ENCODE measurements at regions not wholly inside any gene's neighbourhood (a gene's known extent, or its start where the extent isn't known, plus 50 kb on each side); places are given as distances from the start of the nearest gene placed in this dataset.
"Not testable (repeated sequence)": the region's sequence is repeated elsewhere in the genome, so short reads cannot be mapped to it uniquely, and the experiment has no call there.

DNA sequence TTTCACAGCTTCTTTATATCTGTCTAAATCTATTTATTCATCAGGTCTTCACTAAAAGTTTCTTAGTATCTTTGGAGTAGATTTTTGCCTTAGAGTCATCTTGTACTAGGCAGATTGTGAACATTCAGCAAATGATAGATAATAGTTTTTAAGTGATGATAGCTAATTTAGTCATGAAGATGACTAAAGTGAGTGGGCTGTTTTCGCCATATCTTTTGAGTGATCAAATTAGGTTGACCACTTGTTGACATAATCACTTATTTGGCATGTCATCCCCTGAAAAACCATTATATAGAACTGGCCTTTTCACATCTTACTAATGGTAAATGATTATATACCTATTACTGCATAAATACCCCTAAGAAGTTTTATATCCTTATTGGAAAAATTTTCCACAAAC is 999.2 kb downstream of the PCDH17 start:
- DNase-seq, result no peak

DNA sequence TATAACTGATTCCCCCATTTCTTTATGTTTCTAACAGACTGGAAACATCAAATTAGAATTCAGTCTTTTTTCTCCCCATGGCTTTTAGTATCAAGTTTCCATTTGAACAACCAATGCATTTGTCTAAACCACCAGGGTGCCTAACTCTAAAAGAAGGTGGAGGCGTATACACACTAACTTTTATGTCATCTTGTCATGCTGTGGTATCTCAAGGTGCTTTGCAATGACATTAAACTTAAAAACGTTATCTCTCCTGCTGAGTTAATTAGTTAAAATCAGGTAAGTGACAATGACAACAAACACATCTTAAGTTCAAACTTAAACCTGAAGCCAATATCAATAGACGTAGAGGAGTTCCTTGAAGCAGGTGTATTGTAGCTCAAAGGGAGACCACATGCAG is 1001.7 kb downstream of the PCDH17 start:
- DNase-seq, result no peak

DNA sequence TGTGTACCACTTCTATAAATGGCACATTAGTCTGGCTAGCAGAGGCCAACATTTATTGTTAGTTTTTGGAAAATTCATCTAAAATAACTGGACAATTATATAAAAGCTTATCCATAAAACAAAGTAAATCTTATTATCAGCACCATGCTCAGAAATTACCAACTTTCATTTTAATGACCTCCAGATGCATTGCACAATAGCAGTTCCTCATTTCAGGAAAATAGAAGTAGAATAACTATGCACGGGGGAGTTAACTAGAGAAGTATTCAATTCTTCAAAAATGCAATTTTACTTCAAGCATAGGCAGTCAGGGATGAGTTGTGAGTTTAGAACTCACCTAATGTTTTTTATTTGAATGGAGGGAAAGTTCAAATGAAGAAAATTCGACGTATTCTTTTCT is 1023.5 kb downstream of the PCDH17 start:
- DNase-seq, result peak; percentile 37

GRCh38 chr13:58660826-58661225 is 1029.3 kb downstream of the PCDH17 start:
- peak; percentile 21 for DNase-seq

DNA sequence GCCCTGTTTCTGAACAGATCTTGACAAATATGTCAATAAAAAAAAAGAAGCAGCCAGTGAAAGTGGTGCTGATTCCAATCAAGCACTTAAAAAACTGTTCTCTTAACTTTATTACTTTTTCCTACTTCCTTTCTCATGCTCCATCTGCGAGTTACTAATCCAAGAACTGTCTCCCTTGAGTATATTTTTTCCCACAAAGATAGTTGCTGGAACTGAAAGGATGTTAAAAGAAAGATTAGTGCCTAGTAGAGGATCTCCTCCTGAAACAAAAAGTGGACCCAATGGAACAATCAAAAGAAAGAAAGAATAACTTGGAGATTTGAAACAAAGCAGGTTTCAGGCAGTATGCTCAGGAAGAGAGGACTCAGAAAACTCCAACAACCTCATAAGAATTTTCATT is 1034.8 kb downstream of the PCDH17 start:
- DNase-seq, result peak; percentile 48

GRCh38 chr13:58667096-58667495 is 1035.6 kb downstream of the PCDH17 start:
- DNase-seq, result no peak

DNA sequence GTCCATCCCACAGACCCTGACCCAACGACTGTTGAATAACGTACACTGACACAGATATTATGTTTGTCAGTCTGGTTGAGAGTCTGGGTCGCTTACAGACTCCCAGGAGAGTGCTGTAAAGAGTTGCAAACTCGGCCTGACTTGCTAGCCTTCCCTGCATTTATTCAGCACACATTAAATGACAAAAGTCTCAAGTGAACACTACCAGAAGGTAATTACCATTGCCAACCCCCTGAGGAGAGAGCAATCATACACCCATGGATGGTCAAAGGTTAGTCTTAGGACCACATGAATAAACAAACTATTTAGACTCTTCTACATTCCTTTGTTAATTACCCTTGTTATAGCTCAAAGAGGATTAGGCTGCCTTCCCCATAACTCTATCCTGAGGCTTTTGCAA is 1048.6 kb downstream of the PCDH17 start:
- no peak for DNase-seq

DNA sequence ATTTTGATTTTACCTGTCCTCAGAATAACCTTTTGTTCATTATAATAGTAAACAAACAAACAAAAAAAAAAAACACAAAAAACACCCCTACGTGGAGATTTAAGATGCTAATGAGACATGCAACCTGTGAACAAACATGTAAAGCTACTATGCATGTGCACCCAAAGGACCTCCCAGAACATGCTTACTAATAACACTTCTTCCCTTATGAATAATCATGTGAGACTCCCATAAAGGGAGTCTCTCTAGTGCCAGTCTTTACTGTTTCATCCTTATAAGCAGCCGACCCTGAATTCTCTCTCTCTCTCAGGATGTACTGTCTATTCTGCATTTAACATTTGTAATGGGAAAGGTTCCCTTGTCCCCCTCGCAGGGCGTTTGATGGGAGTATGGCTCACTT is 1051.1 kb downstream of the PCDH17 start:
- no peak for DNase-seq

- no peak for DNase-seq
Measured at GRCh38 chr13:58687148-58687547, 1055.6 kb downstream of the PCDH17 start.

GRCh38 chr13:58698531-58698930 is 1067.0 kb downstream of the PCDH17 start:
- no peak for DNase-seq

DNA sequence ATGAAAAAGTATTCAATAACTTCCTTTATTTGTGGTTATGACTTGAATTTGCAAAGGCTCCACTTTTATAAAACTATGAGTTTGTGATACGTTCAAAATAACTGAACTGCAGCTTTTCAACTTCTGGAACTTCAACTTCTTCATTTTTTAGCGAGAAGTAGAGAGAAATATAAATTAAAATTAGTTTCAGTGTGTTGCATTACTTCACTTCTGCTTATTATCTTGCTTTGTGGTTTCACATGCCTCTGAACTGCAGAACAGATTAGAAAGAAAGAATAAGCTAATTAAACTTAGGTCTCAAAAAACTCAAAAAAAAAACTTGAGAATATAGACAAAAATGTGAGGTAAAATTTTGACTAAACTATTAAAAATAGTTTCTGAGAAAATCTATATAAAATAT is 1073.4 kb downstream of the PCDH17 start:
- no peak for DNase-seq

DNA sequence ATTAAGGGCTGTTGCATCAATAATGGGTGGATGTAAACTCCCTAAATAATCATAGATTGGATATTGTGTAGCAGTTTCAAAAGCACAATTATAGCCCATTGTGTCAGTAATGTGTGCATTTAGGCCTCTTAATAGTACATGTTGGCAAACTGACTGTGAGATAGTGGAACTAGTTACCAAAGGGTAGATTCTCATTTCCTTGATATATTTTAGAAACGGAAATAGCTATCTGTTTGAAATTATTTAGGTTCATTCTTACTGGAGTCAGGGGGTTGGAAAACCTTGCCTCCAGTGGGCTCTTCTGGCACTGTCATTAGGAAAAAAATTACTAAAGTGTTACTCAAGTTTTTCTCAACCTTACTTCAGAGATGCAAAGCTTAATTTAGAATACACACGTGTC is 1074.9 kb downstream of the PCDH17 start:
- no peak for DNase-seq

- DNase-seq, result no peak
Measured at GRCh38 chr13:58712191-58712590, 1080.6 kb downstream of the PCDH17 start.

GRCh38 chr13:58714016-58714415 is 1082.5 kb downstream of the PCDH17 start:
- DNase-seq, result not testable (repeated sequence)

- DNase-seq, result no peak
Measured at GRCh38 chr13:58721273-58721672, 1089.7 kb downstream of the PCDH17 start.

DNA sequence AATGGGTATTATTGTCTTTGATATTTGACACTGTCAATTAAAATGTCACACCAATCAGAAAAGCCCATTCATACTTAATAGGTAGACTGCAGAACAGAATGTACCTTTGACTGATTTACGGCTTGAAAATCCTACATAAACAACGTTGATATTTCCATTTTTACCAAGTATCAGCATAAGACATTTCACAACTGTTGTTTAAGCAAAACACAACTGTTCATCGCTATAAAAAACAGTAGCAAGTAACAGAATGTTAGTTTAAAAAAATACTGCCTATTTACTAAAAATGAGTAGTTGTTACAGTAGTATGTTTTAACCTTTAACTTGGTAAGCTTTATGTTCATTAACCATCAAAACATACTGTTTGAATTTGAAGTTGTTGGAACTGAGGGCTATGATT is 1096.6 kb downstream of the PCDH17 start:
- no peak for DNase-seq

- no peak for DNase-seq
Measured at GRCh38 chr13:58729361-58729760, 1097.8 kb downstream of the PCDH17 start.

- no peak for DNase-seq
Measured at GRCh38 chr13:58744686-58745085, 1113.1 kb downstream of the PCDH17 start.

GRCh38 chr13:58767566-58767965 is 1136.0 kb downstream of the PCDH17 start:
- DNase-seq, result no peak

- DNase-seq, result no peak
Measured at GRCh38 chr13:58773280-58773859, 1141.8 kb downstream of the PCDH17 start.

DNA sequence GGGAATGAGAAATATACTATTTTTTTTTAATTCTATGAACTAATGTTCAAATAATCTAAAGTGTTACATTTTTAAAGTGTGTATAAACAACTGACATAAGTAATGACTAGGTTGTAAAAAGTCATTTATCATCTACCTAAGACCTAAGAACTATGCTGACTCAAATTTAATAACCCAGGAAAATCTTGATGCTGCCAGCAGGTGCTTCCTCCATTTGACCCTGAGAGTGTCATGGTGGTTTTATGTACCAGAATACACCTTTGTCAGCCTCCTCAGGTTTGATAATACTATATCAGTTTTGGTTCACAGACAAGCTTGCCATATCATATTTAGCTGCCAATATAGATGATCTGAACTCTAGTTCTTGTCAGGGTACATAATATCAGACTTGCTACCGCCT is 1151.2 kb downstream of the PCDH17 start:
- no peak for DNase-seq

- no peak for DNase-seq
Measured at GRCh38 chr13:58792854-58793253, 1161.3 kb downstream of the PCDH17 start.

DNA sequence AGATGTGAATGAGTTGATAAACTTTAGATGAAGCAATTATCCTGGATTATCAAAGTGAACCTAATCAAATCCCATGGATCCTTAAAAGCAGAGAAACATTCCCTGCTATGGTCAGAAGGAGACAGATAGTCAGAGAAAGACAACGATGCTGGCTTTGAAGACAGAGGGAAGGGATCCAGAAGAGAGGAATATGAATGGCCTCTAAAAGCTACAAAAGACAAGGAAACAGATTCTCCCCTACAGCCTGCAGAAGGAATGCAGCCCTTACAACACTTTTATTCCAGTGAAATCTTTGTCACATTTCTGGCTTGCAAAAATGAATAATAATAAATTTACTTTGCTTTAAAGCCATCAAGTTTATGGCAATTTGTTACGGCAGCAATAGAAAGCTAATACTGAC is 1164.2 kb downstream of the PCDH17 start:
- no peak for DNase-seq

GRCh38 chr13:58804832-58805231 is 1173.3 kb downstream of the PCDH17 start:
- DNase-seq, result no peak

DNA sequence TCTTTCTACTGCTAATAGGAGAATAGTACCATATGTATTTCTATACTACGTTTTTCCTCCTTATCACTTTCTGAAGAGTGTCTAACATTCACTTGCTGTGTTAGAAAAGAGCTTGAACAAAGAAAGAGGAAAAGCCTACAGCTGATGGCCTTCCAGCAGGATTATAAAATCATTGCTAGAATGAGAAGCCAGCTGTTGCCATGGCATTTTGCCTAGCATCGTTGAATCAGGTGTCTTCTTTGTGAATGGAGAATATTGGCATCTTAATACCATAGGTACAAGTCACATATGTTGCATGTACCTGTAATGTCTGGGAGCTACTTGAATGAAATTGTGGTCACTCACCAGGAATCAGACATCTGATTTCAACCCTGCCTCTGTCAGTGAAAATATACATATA is 1174.9 kb downstream of the PCDH17 start:
- no peak for DNase-seq

Data from hindlimb muscle (tissue), 1 donor.